GM21528 (cell line): ENCODE measurements at regions not wholly inside any gene's neighbourhood (a gene's known extent, or its start where the extent isn't known, plus 50 kb on each side); places are given as distances from the start of the nearest gene placed in this dataset.
"Not testable (repeated sequence)": the region's sequence is repeated elsewhere in the genome, so short reads cannot be mapped to it uniquely, and the experiment has no call there.

Source experiments
- ATAC-seq: cut with Tn5 transposase; IDR thresholded peaks from one replicate; pipeline ENCODE4 v1.9.1; 2021; ENCODE audit warnings: mild to moderate bottlenecking, moderate library complexity; ENCODE audit not compliant: unreplicated experiment, low FRiP score

DNA sequence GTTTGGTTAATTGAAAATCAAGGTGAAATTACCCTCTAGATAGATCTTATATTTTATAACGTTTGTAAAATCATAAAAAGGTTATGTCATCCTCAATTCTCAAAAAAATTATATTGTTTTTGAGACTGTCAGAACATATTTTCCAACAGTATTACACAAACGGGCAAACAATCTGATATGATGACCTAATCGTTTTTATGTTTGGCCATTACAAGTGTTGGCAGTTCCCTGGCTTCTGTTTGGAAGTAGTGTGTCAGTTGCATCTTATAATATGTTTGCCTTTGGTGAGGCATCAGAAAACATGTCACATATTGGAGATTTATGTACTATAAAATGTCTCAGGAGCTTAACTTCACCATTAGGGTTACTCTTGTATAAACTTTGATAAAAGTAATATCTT lies 308.1 kb upstream of the EPHA7 start:
- no peak for ATAC-seq

GRCh38 chr6:93721386-93722048 lies 302.2 kb upstream of the EPHA7 start:
- ATAC-seq: no peak

- no peak for ATAC-seq
Observed at GRCh38 chr6:93713974-93714373, 294.6 kb upstream of the EPHA7 start.

DNA sequence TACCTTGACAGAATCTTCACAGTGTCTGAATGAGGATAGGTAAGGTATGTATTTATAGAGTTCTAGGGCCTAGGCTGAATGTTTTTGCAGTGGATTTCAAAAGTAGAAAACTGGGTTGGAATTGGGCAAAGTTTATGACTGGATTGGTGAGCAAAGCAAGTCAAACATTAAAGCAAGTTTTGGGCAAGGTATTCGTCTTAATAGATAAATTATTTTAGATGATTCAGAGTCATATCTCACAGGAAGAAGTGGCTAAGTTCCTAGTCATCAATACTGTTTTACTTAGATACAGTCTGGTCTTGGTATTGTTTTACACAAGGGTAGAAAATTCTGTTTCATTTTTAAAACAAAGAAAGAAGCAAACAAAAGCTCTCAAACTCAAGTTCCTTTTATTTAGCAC lies 284.1 kb upstream of the EPHA7 start:
- no peak for ATAC-seq

DNA sequence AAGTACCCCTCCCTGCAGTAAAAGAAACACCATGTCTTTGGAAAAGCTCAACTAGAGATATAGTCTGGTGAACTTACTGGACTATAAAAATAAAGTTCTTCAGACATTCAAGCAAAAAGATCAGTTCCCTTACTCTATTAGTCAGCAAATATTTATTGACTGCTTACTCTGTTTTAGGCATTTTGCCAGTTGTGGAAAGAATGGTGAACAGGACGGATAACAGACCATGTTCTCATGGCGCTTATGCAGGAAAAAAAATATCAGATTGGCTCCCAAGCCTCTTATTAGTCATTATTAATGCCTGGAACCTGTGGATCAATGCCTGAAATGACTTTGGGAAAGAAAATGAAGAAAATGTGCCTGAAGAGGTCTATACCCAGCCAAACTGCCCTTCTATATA lies 282.2 kb upstream of the EPHA7 start:
- no peak for ATAC-seq

DNA sequence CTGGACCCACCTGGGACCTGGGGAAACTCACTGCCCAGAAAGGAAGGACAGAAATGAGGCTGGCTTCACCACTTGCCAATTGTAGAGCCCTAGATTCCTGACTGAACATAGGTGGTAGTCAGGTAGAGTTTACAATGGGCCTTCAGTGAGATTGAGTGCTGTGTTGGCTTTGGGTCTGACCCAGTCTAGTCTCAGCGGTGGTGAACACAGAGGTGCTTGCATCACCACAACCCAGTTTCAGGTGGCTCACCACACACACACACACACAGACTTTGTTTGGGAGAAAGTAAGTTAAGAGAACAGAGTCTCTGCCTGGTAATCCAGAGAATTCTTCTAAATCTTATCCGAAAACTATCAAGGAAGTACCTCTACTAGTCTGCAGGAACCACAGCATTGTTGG lies 266.1 kb upstream of the EPHA7 start:
- ATAC-seq: no peak

- ATAC-seq: no peak
Observed at GRCh38 chr6:93684339-93684738, 265.0 kb upstream of the EPHA7 start.

- ATAC-seq: no peak
Observed at GRCh38 chr6:93679836-93680235, 260.5 kb upstream of the EPHA7 start.

DNA sequence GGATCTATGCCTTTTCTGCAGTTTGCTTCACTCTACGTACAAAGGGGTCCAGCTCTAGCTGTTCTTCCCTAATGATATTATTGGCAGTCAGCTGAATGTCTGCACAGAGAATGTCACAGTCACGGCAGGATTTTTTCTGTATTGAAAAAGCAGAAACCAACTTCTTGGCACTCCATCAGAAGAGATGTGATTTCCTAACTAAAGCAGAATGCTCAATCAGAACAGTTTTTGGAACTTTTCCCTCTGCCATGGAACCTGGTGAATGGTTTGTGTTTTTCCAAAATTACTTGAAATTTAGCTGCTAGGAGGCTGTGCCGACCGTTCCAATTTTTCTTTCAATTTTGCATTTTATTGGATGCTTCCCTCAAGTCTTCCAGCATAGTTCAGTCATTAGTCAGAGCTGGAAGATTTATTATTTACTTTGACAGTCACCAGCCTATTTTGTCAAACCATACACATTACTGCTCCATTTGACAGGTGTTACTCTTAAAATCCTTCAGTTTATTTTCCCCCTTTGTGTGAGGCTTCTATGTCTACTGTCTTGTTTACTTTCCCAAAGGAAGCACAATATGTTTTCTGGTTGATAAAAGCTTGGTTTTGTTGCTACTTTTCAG lies 259.6 kb upstream of the EPHA7 start:
- no peak for ATAC-seq

GRCh38 chr6:93677264-93677965 lies 258.1 kb upstream of the EPHA7 start:
- ATAC-seq: no peak

- ATAC-seq: no peak
Observed at GRCh38 chr6:93676581-93676980, 257.2 kb upstream of the EPHA7 start.

DNA sequence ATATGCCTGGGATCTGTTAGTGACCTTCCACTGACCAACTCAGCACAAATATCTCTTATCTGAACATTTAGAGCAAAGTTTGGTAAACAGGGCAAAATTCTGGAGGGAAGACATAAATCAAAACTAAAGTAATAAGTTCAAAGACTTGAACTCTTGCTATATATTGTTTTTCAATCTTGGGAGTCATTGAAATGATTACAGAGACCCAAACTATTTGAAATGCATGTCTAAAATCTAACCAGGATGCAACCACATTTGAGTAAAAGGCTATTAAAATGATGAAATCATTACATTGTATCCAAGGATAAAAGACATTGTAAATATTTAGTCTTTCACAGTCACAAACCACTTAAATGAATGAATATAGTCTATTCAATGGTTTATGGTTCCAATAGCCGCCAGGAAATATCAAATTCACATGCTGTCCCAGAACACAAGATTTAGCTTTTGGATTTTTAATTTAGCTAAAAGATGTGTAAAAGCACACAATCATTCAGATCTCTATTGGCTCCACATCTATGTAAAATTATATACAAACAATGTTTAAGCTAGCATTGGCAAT lies 256.6 kb upstream of the EPHA7 start:
- no peak for ATAC-seq

GRCh38 chr6:93663111-93663510 lies 243.8 kb upstream of the EPHA7 start:
- no peak for ATAC-seq

DNA sequence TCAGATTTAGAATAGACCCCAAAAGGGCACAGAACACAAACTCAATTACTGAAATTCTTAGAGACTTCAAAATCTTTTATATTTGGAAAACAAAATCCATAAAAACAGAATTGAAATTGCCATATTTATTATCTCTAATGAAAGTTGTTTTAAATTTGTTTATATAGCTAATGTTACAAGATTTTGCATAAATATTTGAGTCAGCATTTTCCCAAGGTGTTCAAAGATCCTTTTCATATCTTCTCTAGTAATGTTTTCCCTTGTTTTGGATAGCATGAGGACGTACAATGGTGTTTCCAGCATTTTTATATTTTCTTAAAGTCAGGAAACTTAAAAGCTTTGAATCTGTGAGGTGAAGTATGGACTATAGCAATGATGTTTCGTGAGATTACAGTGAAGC lies 235.2 kb upstream of the EPHA7 start:
- ATAC-seq: no peak

DNA sequence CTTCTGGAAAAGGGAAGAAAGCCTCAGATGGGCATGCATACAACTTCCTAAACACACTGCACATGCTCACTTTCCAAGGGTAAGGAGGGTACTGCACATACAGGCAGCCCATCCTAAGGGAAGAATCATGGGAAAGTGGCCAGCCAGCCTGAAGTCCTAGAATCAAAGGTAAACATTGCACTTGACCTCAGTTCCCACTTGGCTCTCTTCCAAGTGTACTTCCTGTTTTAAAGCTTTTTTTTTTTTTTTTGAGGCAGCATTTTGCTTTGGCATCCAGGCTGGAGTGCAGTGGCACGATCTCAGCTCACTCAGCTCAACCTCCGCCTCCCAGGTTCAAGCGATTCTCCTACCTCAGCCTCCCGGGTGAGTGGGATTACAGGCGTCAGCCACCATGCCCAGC lies 225.3 kb upstream of the EPHA7 start:
- ATAC-seq: no peak

DNA sequence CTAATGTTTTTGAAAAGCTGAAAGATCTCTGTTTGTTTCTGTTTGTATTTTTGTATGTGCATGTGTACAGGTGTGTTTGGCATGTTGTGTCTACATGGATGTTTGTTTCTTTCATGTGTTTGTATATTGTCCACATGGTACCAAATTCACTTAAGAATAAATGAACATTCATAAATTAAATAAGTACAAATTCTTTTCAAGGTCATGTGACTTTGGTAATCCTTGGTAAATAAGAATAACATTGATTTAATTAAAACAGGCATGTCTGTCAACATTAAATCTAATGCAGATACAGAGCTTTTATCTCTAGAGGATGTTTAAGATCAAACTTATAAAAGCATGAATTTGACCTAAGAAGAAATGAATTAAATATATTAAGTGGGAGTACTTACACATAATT lies 219.8 kb upstream of the EPHA7 start:
- ATAC-seq: no peak

- ATAC-seq: not testable (repeated sequence)
Observed at GRCh38 chr6:93636987-93637664, 217.8 kb upstream of the EPHA7 start.

- no peak for ATAC-seq
Observed at GRCh38 chr6:93624408-93624807, 205.0 kb upstream of the EPHA7 start.

DNA sequence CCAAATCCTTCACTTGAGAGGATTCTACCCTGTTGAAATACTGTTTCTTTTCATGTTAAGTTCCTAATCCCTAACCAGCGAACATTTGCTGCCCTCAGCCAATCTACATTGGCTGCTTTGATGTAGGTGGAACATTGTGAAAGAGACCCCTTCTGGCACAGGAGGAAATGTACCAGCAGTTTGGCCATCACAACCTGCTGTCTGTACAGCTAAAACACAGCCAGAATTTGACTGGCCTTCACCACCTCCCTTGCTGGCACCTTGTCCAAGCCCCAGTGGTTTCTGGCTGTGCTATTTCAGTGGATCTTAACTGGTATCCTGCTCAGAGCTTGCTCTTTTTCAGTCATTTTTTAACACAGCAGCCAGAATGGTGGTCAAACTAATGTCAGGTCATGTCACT lies 202.1 kb upstream of the EPHA7 start:
- no peak for ATAC-seq

GRCh38 chr6:93604951-93605350 lies 185.6 kb upstream of the EPHA7 start:
- no peak for ATAC-seq

- no peak for ATAC-seq
Observed at GRCh38 chr6:93592417-93592816, 173.1 kb upstream of the EPHA7 start.
